ENCODE measurements at regions not wholly inside any gene's neighbourhood (a gene's known extent, or its start where the extent isn't known, plus 50 kb on each side); places are given as distances from the start of the nearest gene placed in this dataset.

- DNase-seq: no peak
These were observed 557.6 kb downstream of the SPRY1 start for GRCh38 chr4:123954220-123954619.

GRCh38 chr4:123955167-123955800, 558.7 kb downstream of the SPRY1 start:
- DNase-seq: no peak

DNA sequence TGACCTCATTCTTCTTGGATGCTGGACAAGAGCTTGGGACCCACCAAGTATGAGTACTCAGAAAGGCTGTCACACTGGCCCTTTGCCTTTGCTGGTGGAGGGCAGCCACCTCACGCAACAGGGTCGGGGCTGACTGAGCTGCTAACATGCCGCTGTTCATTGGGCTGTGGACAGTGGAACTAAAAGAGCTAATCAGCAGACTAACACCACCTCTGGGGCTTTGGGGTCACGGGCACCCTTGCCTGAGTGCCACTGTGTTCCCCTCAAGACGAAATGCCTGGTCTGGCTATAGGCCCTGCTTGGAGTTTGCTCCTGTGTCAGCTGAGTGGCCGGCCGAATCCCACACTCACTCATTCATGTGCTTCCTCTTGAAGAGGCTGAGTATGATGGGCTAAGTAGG, 559.6 kb downstream of the SPRY1 start:
- DNase-seq: no peak

DNA sequence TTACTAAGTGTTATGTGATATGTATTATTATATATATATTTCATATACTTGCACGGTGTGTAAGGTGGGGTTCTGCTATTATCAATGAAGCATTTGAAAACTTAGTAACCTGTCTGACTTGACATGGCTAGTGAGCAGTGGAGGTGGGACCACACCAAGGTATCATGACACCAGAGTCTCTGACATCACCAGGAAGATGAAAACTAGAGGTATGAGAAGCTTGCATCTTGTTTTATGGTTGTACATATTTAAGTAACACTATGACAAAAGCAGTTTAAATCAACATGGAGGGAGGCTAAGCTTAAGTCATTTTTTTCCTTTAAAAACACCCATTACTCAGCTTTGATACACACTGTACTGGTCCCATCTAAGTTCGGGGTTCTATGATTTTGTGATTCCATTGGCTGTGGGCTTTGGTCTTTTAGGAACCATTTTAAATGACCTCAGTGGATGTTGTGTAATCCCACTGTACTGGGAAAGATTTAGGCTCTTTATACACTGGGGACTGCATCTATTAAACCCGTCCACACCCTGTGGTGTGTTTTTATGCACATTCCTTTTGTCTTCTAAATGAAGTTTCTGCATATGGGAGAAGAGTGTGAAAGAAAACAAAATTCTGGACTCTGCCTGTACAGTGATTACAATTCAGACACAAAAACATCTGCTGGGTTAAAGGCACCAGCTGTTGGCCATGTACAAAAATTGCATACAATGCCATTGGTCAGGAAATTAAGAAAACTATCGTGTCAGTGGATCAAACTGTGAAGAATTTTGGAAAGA, 570.6 kb downstream of the SPRY1 start:
- DNase-seq: no peak

- DNase-seq: no peak
These were observed 575.4 kb downstream of the SPRY1 start for GRCh38 chr4:123972031-123972430.

DNA sequence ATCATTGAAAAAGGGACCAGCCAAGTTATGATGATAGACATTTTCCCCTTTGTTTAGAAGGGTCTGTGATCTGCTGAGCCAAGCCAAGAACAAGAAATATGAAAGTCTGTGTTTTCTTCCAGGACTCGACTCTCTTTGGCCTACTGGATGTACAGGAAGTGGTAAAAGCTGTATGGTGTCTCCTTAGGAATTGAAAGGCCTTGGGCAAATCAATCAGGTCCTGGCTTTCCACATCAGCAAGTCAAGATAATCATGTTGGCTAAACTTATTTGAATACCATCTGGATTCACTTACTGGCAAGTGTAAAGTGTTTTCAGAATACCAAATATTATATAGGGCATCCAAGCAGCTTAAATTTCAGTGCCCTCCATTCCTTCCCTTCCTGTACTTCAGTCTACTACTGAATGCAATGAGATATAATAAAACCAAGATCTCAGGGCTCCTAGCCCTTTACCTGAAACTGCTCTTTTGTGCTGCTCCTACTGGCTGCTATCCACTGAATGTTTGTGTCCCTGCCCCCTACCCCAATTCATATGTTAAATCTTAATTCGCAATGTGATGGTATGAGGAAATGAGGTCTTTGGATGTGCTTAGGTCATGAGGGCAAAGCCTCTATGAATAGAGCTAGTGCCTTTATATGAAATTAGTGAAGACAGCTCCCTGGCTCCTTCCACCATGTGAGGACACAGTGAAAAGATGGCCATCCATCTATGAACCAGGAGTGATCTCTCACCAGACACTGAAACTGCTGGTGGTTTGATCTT, 578.0 kb downstream of the SPRY1 start:
- no peak for DNase-seq

- no peak for DNase-seq
These were observed 579.7 kb downstream of the SPRY1 start for GRCh38 chr4:123976285-123976684.

- no peak for DNase-seq
These were observed 580.2 kb downstream of the SPRY1 start for GRCh38 chr4:123976819-123977218.

GRCh38 chr4:123977641-123978081, 581.1 kb downstream of the SPRY1 start:
- DNase-seq: no peak

GRCh38 chr4:123978637-123979036, 582.0 kb downstream of the SPRY1 start:
- DNase-seq: no peak

- no peak for DNase-seq
These were observed 584.2 kb downstream of the SPRY1 start for GRCh38 chr4:123980736-123981300.

DNA sequence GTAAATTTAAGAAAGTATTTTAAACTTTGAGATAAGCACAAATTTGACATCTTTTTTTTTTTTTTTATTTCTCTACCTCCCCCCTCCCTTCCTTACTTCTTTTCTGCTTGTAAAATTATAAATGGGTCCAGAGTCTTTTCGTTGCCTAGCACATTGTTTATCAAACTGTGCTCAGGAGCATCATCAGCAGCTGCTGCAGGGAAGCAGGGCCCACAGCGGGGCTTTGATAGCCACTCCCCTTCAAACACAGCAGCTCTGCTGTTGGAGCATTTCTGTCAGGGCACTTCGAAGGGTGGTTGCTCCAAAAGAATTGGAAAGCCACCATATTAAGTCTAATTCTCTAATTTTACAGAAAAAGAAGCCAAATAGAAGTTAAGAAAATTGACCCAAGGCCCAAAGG, 588.3 kb downstream of the SPRY1 start:
- no peak for DNase-seq

DNA sequence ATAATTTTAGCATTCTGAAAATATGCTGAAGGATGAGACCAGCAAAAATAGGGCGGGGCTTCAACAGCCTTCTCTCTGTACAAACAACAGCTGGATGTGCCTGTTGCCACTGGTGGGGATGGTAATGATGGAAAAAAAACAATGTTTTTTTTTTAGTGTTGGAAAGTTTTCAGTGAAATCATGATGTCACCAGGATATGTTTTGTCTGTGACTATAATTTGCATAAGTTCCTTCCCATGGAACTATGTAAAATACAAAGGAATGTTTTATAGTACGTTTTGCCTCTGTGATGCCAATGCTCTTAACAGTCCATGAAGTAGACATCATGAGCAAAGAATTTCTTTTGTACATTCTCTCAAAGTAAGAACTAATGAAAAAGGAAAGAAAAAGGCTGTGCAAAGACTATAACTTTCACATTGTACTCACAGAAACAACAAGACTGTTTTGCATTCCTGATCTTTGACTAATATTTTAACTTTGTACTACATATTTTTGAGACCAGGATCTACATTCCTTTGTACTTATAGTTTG, 589.7 kb downstream of the SPRY1 start:
- no peak for DNase-seq

GRCh38 chr4:123987408-123987807, 590.8 kb downstream of the SPRY1 start:
- no peak for DNase-seq

- no peak for DNase-seq
These were observed 593.8 kb downstream of the SPRY1 start for GRCh38 chr4:123990310-123990870.

DNA sequence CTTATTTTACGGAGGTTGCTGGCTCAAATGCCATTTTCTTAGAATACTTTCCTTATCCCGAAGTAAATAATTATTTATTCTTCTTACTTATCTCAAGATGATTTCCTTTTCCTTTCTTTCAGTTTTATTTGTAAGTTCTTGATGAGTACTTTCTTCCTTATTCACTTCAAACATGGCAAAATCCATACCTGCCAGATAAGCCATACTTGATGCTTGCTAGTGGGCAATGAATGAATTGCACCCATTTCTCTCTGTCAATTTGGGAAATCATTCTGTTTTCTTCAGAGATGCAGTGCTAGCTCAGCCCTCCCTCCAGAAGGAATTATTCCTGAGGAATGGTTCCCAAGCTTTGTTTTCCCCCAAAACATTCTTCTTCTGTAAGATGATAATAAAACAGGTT, 598.3 kb downstream of the SPRY1 start:
- DNase-seq: no peak

DNA sequence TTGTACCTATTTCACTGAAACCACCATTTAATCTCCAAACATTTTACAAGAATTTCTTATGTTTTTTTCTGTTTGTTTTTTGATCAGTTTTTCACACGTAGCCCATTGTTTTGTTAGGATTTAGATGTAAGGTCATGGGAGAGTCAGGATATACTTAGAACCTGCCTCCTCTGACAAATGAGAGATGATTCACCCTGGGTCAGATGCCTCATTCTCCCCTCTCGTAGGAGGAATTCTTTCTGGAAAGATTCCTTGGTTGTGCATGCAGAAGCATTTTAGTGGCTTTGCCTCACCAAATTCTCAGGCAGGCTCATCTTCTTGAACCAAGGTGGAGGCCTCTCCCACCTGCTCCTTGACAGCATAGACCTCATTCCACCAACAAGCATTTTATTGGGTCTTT, 599.3 kb downstream of the SPRY1 start:
- DNase-seq: no peak

DNA sequence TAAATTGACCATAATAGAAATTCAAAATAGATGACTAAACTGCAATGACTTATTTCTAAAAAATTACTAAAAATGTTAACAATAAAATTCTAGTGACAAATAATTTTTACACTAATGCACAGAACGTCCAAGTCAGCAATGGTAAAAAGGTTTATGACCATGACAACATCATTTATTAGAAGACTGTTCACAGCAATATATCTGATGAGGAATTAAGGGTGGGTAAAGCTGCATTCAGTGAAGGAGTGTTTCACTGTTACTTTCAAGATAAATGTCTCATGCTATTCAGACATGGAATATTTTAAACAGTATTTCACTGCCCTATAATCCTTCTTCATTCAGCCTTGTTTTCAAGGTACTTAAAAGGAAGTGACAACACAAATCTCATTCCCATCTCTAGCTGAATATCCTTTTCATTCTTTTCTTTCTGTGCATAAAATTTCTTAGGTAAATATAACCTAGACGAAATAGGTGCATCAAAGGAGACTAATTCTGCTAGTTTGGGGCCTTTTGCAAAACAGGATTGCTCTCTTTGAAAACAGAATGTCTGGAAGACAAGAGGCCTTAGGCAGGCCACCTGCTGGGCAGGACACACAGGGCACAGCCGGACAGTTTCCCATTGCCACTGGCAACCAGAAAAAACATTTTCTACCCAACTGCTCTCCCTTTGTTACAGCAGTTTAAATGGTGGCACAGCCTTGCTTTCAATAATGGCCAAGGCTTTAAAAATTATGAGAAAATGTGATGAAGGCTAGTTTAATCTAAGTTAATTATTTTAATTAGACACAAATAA, 600.3 kb downstream of the SPRY1 start:
- DNase-seq: no peak

GRCh38 chr4:123997776-123998449, 601.3 kb downstream of the SPRY1 start:
- peak; percentile 59 for DNase-seq

DNA sequence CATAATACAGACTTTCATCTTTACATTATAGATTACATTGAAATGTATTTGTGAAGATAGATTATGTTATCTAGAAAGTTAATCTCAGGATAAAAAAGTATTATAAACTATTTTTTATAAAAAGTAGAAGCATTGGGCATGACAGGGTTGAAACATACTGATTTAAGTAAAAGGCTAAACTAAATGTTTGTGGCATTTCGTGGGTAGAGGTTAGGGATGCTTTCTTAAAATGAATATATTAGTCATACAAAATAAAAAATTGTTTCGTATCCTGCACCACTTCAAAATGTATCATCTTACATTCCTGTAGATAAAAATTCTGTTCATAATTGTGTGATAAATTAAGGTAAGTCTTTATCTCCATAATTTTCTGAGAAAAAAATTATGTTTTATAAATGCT, 603.6 kb downstream of the SPRY1 start:
- no peak for DNase-seq

GRCh38 chr4:124015766-124016165, 619.2 kb downstream of the SPRY1 start:
- DNase-seq: no peak
